AG04449 (cell line): ENCODE measurements at regions not wholly inside any gene's neighbourhood (a gene's known extent, or its start where the extent isn't known, plus 50 kb on each side); places are given as distances from the start of the nearest gene placed in this dataset.

Experiments used
- CTCF ChIA-PET: fragments of 350-600 bp; formaldehyde crosslinking; extraction: SDS; loops from one replicate; lab custom pipeline; 2021; ENCODE audit warnings: antibody characterized with exemption; lab: Yijun Ruan, JAX
- POLR2A ChIA-PET: fragments of 400-600, 350-600 bp; formaldehyde crosslinking; extraction: SDS; loops from one replicate; lab custom pipeline; 2020; ENCODE audit warnings: antibody characterized with exemption, inconsistent platforms; lab: Yijun Ruan, JAX
- DNase-seq: peaks from one replicate; pipeline ENCODE4 v3.0.0-alpha.2; 2010; ENCODE audit warnings: low read depth, low spot score
- H3K4me3 ChIP-seq: 2 replicates; pipeline ENCODE4 v1.5.1; 2011; ENCODE audit warnings: low read depth, mild to moderate bottlenecking, control low read depth, low read length
- TF ChIP-seq, protein P1 (sequence below): IDR thresholded peaks from one replicate; pipeline ENCODE4 v1.5.1; 2011; ENCODE audit warnings: mild to moderate bottlenecking, moderate library complexity, low read length, control low read depth, inconsistent platforms; ENCODE audit not compliant: insufficient read depth; ENCODE audit errors: missing control alignments

GRCh38 chr1:198087831-198088230 lies 69.0 kb upstream of the NEK7 start:
- POLR2A ChIA-PET, result no interaction called here
- DNase-seq, result no peak
- TF ChIP-seq, protein P1, sequence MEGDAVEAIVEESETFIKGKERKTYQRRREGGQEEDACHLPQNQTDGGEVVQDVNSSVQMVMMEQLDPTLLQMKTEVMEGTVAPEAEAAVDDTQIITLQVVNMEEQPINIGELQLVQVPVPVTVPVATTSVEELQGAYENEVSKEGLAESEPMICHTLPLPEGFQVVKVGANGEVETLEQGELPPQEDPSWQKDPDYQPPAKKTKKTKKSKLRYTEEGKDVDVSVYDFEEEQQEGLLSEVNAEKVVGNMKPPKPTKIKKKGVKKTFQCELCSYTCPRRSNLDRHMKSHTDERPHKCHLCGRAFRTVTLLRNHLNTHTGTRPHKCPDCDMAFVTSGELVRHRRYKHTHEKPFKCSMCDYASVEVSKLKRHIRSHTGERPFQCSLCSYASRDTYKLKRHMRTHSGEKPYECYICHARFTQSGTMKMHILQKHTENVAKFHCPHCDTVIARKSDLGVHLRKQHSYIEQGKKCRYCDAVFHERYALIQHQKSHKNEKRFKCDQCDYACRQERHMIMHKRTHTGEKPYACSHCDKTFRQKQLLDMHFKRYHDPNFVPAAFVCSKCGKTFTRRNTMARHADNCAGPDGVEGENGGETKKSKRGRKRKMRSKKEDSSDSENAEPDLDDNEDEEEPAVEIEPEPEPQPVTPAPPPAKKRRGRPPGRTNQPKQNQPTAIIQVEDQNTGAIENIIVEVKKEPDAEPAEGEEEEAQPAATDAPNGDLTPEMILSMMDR, result no peak
- no peak overlapping the region for H3K4me3 ChIP-seq
- CTCF ChIA-PET, result interaction anchor here (0.6 to 4.0 kb wide), 24 partner anchors 8 to 604 kb away, joined by 3 to 36 read pairs (median 4); no protein-coding TSS in a partner anchor

- ChIA-PET POLR2A (interaction anchor here (0.6 to 1.2 kb wide), 3 partner anchors 10 to 70 kb away, joined by 3 to 4 read pairs (median 3); no protein-coding TSS in a partner anchor), CTCF (interaction anchor here (0.6 to 4.0 kb wide), 28 partner anchors 9 to 603 kb away, joined by 3 to 36 read pairs (median 4); no protein-coding TSS in a partner anchor)
- no peak for DNase-seq
- peak overlapping the region; percentile 42 for H3K4me3 ChIP-seq
- TF ChIP-seq, protein P1, result peak; percentile 34
Measured at GRCh38 chr1:198088360-198089071, 68.3 kb upstream of the NEK7 start.

GRCh38 chr1:198096390-198096789 lies 60.4 kb upstream of the NEK7 start:
- H3K4me3 ChIP-seq, result no peak overlapping the region
- ChIA-PET POLR2A (no interaction called here), CTCF (no interaction called here)
- no peak for DNase-seq
- TF ChIP-seq, protein P1, result no peak

DNA sequence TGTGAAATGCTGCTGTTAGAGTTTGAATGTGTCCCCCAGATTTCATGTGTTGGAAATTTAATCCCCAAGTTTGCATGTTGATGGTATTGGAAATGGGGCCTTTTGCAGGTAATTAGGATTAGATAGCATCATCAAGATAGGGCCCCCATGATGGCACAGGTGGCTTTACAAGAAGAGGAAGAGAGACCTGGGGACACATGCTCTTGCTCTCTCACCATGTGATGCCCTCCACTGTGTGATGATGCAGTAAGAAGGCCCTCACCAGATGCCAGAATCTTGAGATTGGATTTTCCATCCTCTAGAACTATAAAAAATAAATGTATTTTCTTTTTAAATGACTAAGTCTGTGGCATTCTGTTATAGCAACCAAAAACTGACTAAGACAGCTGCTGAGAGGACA lies 57.0 kb upstream of the NEK7 start:
- TF ChIP-seq, protein P1, result no peak
- ChIA-PET POLR2A (no interaction called here), CTCF (interaction anchor here (7.2 kb wide), 1 partner anchor 12 kb away, joined by 36 read pairs; no protein-coding TSS in a partner anchor)
- H3K4me3 ChIP-seq, result no peak overlapping the region
- no peak for DNase-seq

DNA sequence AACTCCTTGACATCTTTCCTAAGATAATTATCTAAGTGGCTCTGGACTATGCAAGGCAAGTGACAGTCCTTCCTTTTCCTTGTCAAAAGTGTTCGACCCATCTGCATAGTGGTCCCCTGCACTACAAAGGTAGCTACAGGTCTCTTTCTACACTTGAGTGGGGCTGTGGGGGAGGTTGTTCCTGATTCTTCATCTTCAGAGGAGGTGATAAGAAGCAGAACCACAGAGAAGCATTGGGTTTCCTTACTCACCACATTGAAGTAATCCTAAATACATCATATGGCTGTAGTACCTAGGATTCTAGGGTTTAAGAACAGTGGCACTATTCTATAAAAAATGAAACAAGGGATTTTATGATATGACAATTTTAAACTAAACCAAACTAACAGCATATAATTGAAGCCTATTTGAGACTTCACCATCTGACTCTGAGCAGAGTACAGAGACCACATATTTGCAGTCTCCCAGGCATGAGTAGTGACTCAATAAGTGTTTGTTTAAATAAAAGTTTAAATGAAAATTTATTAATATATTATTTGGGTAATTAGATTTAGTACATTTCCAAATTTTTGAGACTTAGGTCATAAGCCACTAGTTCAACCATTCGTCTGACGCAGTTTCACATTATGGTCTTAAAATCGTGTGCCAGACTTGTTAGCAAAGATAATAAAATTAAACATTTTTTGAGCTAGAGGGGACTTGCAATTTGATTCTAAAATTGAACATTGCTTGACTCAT lies 54.9 kb upstream of the NEK7 start:
- peak; percentile 85 for DNase-seq
- ChIA-PET POLR2A (interaction anchor here (0.5 to 1.9 kb wide), 10 partner anchors 12 to 555 kb away, joined by 3 to 13 read pairs (median 4); partner anchors contain the start of genes LHX9 and NEK7), CTCF (interaction anchor here (0.9 to 7.2 kb wide), 6 partner anchors 11 to 187 kb away, joined by 3 to 36 read pairs (median 6); partner anchors contain the start of gene NEK7)
- TF ChIP-seq, protein P1, result no peak
- no peak overlapping the region for H3K4me3 ChIP-seq

GRCh38 chr1:198102454-198102827 lies 54.4 kb upstream of the NEK7 start:
- ChIA-PET POLR2A (interaction anchor here (0.5 to 1.9 kb wide), 10 partner anchors 11 to 555 kb away, joined by 3 to 13 read pairs (median 4); partner anchors contain the start of genes LHX9 and NEK7), CTCF (interaction anchor here (1.6 to 7.2 kb wide), 5 partner anchors 10 to 187 kb away, joined by 3 to 36 read pairs (median 6); partner anchors contain the start of gene NEK7)
- H3K4me3 ChIP-seq, result no peak overlapping the region
- TF ChIP-seq, protein P1, result no peak
- DNase-seq, result no peak
